GM21619 (cell line): ENCODE measurements at regions not wholly inside any gene's neighbourhood (a gene's known extent, or its start where the extent isn't known, plus 50 kb on each side); places are given as distances from the start of the nearest gene placed in this dataset.

Experiments
- ATAC-seq: cut with Tn5 transposase; IDR thresholded peaks from one replicate; pipeline ENCODE4 v1.9.1; 2021; ENCODE audit not compliant: unreplicated experiment

DNA sequence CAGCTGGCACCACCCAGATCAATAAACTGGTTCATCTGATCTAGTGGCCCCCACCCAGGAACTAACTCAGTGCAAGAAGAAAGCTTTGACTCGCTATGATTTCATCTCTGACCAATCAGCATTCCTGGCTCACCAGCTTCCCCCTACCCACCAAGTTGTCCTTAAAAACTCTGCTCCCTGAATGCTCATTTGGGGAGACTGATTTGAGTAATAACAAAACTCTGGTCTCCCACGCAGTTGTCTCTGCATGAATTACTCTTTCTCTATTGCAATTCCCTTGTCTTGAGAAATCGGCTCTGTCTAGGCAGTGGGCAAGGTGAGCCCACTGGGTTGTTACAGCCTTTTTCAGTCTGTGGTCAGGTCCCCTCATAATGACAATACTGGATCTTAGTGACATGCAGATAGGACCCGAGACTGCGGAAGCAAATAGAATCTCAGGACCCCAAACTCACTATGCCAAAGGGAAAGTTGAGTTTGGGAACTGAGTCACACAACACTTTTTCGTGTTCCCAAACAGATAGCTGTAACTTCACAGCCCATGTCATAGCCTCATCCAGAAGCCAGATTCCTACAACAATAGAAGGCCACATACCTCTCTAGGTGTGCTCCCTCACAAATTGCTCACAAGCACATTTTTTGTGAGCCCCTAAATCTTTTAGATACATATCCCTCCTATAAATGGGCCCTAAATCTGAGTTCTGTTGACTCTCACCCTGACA is 175.2 kb upstream of the RAI14 start:
- no peak for ATAC-seq

DNA sequence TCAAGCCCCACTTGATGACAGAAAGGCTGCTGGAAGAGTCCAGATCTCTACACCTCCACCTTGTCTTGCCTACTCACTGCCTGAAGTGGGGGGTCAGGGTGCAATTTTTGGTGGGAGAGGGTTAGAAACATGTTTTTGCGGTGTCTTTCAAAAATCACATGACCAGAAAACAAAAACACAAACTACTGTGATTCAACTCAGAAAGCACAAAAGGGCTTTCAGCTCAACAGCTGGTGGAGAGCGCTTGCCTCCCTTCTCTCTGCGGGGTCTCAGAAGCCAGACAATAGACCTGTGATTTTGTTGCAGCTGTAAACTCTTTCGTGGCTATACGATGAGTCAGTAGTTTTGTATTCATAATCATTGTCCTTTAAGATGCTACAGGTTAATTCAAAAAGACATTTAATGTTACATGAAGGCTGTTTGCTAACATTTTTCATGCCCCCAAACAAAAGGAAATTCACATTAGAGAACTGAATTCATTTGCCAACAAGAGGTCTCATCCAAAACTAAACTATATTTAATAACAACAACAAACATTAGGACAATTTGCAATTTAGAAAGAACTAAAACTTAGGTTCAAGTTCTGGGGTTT is 172.6 kb upstream of the RAI14 start:
- ATAC-seq: no peak

GRCh38 chr5:34484216-34484920 is 171.8 kb upstream of the RAI14 start:
- ATAC-seq: no peak

GRCh38 chr5:34485768-34486030 is 170.4 kb upstream of the RAI14 start:
- no peak for ATAC-seq

GRCh38 chr5:34486160-34486848 is 169.8 kb upstream of the RAI14 start:
- peak; percentile 53 for ATAC-seq

DNA sequence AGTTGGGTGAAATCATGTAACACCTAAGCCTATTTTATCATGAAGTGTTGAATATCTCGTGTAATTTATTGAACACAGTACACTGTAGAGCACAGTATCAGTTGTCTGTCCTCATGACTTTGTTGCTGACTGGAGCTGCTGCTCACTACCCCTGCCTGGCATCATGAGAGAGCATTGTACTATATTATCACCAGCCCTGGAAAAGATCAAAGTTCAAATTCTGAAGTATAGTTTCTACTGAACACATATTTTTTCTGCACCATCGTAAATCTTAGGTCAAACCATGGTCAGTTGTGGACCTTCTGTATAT is 169.3 kb upstream of the RAI14 start:
- ATAC-seq: no peak

GRCh38 chr5:34487159-34487879 is 168.8 kb upstream of the RAI14 start:
- ATAC-seq: no peak

GRCh38 chr5:34487956-34488355 is 168.2 kb upstream of the RAI14 start:
- ATAC-seq: no peak

GRCh38 chr5:34488984-34489383 is 167.1 kb upstream of the RAI14 start:
- no peak for ATAC-seq

GRCh38 chr5:34490506-34491250 is 165.4 kb upstream of the RAI14 start:
- ATAC-seq: no peak

DNA sequence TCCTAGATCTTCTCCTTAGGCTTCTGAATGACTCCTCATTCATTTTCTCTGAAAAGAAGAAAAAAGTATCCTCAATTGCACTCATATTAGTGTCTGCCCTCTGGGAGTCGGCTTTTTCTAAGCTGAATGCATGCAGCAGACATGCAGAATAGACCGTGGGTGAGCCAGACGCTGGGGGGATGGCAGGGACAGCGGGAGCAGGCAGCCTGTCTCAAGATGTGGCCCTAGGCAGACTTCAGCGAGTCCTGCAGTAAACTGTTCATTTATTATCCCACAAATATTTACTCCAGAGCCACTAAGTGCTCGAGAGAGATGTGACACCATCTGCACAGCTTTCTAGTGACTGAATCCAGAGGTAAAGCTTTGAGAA is 164.9 kb upstream of the RAI14 start:
- no peak for ATAC-seq

- ATAC-seq: no peak
Measured at GRCh38 chr5:34494111-34494755, 161.9 kb upstream of the RAI14 start.

DNA sequence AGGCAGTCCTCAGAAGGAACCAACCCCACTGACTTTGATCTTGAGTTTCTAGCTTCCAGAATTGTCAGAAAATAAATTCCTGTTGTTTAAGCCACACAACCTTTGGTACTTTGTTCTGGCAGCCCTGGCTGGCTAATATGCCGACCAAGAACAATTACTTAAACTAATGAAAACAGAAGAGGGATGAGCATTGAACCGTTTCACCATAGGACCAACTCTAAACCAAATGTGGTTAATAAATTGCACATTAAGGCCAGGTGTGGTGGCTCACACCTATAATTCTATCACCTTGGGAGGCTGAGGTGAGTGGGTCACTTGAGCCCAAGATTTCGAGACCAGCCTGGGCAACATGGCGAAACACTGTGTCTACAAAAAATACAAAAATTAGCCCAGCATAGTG is 160.9 kb upstream of the RAI14 start:
- ATAC-seq: no peak

DNA sequence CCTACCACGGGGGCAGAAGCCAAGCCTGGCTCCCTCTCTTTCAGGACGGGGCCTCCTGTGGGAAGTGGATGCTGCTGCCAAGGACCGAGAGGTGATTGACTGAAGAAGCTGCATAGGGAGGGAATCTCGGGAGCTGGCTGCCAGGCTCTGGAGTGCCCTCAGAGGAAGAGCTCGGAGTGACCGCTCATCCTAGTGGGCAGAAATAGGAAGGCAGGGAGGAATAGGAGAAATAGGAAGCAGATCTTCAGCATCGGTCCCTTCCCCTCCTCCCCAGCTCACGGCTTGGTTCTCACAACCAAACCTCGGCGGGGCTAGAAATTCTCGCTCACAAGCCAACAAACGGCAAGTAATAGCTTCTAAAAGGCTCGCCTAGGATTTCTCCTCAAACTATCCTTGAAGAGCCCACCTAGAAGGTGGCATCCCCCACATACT is 159.9 kb upstream of the RAI14 start:
- ATAC-seq: no peak

DNA sequence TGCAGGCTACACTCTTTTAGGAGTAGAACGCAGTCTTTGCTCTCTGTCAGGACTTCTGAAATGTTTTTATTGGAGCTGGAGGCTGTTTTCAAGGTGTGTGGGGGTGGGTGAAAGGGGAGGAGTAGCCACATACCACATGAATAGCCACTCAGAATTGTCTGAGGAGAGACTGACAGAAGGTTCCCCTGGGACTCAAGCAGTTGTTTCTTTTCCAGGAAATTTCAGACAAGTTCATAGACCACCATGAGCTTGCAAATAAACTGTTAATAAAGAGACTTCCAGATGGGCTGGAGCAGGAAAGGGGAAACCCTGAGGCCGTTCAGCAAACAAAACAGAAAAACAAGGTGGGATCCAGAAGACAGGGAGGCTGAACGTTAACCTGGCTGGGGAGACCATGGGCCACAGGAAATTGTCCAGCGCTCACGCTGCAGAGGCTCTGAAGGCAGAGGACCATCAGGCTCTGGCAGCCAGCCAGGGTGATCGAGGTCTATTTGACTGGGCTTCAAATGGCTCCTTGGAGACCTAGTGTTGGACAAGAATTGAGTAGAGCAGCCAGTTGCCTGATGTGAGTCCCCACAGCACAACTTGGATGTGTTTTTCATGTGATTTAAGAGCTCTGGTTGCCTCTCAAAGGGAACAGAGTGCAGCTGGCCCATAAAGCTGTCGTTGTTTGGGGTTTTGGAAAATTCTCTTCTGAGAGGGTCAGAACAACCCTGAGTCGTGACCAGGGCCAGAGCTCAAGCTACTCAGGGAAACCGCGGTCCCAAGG is 159.2 kb upstream of the RAI14 start:
- no peak for ATAC-seq

- no peak for ATAC-seq
Measured at GRCh38 chr5:34497470-34497808, 158.7 kb upstream of the RAI14 start.

- no peak for ATAC-seq
Measured at GRCh38 chr5:34498572-34498971, 157.6 kb upstream of the RAI14 start.

DNA sequence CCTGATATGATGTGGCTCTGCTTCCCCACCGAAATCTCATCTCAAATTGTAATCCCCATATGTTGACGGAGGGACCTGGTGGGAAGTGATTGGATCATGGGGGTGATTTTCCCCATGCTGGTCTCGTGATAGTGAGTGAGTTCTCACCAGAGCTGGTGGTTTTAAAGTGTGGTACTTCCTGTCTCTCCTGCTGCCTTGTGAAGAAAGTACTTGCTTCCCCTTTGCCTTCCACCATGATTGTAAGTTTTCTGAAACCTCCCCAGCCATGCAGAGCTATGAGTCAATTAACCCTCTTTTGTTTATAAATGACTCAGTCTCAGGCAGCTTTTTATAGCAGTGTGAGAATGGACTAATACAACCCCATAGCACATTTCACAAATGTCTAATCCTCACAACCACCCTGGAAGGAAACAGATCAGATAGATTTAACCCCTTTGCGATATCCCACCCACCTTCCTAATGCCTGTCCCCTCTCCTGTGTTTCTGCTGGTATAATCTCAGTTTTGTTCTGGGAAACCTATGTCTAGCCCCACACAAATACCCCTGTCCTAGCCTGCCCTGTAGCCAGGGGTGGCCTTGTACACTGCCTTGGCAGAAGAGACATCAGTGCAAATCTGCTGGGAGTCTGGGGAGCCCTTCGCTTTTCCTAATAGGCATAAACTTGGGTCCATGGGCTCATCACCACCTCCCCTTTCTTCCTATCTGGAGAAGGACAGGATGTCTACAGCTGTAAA is 157.0 kb upstream of the RAI14 start:
- ATAC-seq: peak; percentile 90

DNA sequence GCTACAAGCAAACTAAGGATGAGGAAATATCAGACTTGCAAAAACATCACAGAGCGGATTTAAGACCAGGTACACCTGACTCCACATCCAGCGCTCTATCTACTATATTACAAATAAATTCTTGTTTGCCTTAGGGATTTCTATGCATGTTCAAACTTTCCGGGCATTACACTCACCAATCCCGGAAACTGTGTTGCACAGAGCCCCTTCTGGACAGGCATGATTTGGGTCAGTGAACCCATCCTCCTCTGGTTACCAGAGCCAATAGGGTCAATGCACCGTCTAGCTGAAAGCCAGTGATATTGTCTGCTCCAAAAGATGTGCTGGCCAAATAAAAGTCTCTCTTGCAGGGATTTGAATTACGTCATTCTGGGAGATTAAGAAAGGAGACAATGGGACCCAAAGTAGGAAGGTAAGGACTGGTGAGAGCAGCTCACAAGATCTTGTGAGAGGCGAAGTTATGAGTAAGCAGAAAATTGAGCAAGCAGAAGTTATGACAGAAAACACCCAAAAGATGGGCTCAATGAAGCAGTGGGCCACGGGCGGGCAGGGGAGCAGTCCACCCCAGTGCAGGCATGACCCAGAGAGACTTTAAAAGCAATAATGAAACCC is 155.8 kb upstream of the RAI14 start:
- ATAC-seq: no peak
